ENCODE measurements at regions not wholly inside any gene's neighbourhood (a gene's known extent, or its start where the extent isn't known, plus 50 kb on each side); places are given as distances from the start of the nearest gene placed in this dataset.

DNA sequence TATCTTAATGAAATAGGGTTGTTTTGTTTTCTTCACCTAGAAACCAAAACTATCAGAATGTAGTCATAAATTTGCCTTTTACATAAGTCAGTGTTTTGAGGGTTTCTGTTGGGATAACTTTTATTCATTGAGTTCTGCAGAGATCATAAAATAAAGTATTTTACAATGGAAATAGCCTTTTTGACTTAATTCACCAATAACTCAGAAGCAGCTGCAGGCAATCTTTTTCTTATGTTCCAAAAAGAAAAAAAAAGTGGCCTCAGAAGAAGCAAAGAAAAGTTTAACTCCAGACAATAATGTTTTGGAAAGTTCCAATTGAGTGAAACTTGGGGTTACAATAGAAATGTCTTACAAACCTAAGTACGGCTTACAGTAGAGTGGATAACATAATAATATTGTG, 491.7 kb upstream of the NRP1 start:
- TF ChIP-seq POLR2AphosphoS5 (IDR thresholded peaks at IDR 0.05) (no peak), EP300 (IDR thresholded peaks at IDR 0.05) (no peak)
- TF ChIP-seq, protein P1, sequence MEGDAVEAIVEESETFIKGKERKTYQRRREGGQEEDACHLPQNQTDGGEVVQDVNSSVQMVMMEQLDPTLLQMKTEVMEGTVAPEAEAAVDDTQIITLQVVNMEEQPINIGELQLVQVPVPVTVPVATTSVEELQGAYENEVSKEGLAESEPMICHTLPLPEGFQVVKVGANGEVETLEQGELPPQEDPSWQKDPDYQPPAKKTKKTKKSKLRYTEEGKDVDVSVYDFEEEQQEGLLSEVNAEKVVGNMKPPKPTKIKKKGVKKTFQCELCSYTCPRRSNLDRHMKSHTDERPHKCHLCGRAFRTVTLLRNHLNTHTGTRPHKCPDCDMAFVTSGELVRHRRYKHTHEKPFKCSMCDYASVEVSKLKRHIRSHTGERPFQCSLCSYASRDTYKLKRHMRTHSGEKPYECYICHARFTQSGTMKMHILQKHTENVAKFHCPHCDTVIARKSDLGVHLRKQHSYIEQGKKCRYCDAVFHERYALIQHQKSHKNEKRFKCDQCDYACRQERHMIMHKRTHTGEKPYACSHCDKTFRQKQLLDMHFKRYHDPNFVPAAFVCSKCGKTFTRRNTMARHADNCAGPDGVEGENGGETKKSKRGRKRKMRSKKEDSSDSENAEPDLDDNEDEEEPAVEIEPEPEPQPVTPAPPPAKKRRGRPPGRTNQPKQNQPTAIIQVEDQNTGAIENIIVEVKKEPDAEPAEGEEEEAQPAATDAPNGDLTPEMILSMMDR (IDR thresholded peaks at IDR 0.05) = no peak
- Histone ChIP-seq H3K36me3 (no peaks in the 10 kb centered on the region), H3K27me3 (no peaks in the 10 kb centered on the region), H3K4me3 (no peak overlapping the region), H3K9me3 (no peaks in the 10 kb centered on the region), H3K4me1 (no peaks in the 10 kb centered on the region), H3K27ac (no peak overlapping the region)
- 75 to 90% methylated on average over 1 of the region's 1 CpG for WGBS, 2 donors (ENCODE audit: low coverage in 1 of 2)
- no peak for ATAC-seq

DNA sequence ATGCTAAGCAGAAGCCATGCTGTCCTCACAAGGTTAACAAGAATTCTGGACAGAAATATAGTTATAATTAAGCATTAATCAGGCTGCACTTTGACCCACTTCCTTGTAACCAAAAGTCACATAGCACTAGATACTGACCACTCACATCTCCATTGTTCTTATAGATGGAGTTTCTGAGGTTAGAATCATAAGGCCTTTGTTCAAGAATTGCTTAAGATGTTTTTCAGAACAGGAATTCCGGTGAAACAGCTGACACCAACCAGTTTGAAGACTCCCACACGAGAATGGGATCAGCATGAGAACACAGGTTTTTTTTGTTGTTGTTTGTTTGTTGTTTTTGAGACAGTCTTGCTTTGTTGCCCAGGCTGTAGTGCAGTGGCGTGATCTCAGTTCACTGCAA, 488.3 kb upstream of the NRP1 start:
- WGBS, 2 donors (ENCODE audit: low coverage in 1 of 2) = 86 to 94% methylated on average over 3 of the region's 3 CpGs

DNA sequence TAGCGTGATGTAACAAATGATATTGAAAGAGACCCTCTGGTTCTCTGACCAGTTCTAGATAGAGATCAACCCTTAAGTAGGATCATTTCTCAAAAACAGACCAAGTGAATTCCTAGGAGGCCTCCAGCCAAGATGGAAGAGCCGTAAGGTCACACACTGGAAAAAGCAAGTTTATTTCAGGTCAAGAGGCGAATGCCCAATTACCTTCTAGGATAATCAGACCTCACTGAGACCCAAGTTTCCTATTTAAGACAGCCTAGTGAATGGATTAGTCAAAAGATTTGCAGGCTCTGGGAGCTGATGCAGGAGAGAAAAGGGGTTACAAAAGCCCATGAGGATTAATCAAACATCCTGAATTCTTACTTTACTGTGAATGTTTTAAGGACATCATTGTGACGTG, 486.1 kb upstream of the NRP1 start:
- ATAC-seq = no peak
- no peaks in the 10 kb centered on the region for H3K36me3 ChIP-seq
- 71 to 91% methylated on average over 2 to 4 of the region's 4 CpGs for WGBS, 2 donors (ENCODE audit: low coverage in 1 of 2)
- H3K4me3 ChIP-seq = no peak overlapping the region
- H3K4me1 ChIP-seq = no peaks in the 10 kb centered on the region
- H3K27ac ChIP-seq = no peak overlapping the region
- no peaks in the 10 kb centered on the region for H3K27me3 ChIP-seq
- TF ChIP-seq POLR2AphosphoS5 (IDR thresholded peaks at IDR 0.05) = no peak
- TF ChIP-seq POLR2A (IDR thresholded peaks at IDR 0.05) = no peak
- TF ChIP-seq, protein P1 (IDR thresholded peaks at IDR 0.05) = no peak
- TF ChIP-seq EP300 (IDR thresholded peaks at IDR 0.05) = no peak
- H3K9me3 ChIP-seq = no peaks in the 10 kb centered on the region

More for the DNA sequence above, 488.3 kb upstream of the NRP1 start:
- no peak overlapping the region for H3K27ac ChIP-seq
- H3K36me3 ChIP-seq = no peaks in the 10 kb centered on the region
- no peak overlapping the region for H3K4me3 ChIP-seq
- H3K27me3 ChIP-seq = no peaks in the 10 kb centered on the region
- no peak for ATAC-seq
- TF ChIP-seq EP300 (IDR thresholded peaks at IDR 0.05) = no peak
- TF ChIP-seq POLR2A (IDR thresholded peaks at IDR 0.05) = no peak
- no peak for TF ChIP-seq POLR2AphosphoS5 (IDR thresholded peaks at IDR 0.05)
- TF ChIP-seq, protein P1 (IDR thresholded peaks at IDR 0.05) = no peak
- H3K9me3 ChIP-seq = no peaks in the 10 kb centered on the region
- no peaks in the 10 kb centered on the region for H3K4me1 ChIP-seq

DNA sequence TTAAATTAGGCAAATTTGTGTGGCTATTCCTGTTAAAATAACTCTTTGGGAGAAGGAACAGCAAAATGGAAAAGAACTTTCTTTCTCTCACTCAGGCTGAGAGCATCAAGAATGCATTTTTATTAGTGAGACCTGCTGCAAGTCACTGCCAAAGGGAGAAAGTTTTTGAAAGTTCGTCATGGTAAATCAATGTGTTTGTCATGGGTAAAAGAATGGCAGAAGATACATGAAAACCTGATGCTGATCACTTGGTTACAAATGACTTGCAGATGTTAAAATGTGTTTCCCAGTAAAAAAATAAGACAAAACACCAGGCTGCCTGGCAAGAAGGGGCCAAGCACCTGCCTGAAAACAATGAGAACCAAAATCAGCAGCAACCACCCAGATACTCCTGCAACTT, 484.7 kb upstream of the NRP1 start:
- TF ChIP-seq POLR2A (IDR thresholded peaks at IDR 0.05) (no peak), POLR2AphosphoS5 (IDR thresholded peaks at IDR 0.05) (no peak), EP300 (IDR thresholded peaks at IDR 0.05) (no peak)
- TF ChIP-seq, protein P1 (IDR thresholded peaks at IDR 0.05) = no peak
- Histone ChIP-seq H3K9me3 (no peaks in the 10 kb centered on the region), H3K4me3 (no peak overlapping the region), H3K27me3 (no peaks in the 10 kb centered on the region), H3K4me1 (no peaks in the 10 kb centered on the region), H3K36me3 (no peaks in the 10 kb centered on the region), H3K27ac (no peak overlapping the region)
- ATAC-seq = no peak
- WGBS, 2 donors (ENCODE audit: low coverage in 1 of 2) = 73% methylated on average over 1 of the region's 1 CpG; no CpG with 5 or more reads in 1 of the 2 donors

DNA sequence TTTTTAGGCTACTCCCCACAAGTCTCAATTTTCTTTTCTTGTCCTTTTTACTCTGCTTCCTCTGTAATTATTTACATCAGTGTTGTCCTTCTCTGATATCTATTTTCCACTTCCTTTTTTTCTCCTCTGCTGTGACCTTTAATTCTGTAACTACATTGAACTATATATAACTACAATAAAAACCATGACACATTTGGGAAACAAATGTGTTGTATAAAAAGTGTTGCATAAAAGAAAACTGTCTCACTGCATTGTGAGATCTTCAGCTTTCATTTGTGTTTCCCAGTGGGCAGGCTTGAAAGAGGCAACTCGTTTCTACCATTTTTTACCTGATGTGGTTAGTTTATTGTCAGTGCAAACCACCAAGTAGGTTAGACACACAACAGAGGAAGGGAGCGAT, 483.9 kb upstream of the NRP1 start:
- Histone ChIP-seq H3K4me3 (no peak overlapping the region), H3K36me3 (no peaks in the 10 kb centered on the region), H3K27ac (no peak overlapping the region), H3K27me3 (no peaks in the 10 kb centered on the region), H3K4me1 (no peaks in the 10 kb centered on the region), H3K9me3 (no peaks in the 10 kb centered on the region)
- no peak for ATAC-seq
- 81 to 91% methylated on average over 2 of the region's 2 CpGs for WGBS, 2 donors (ENCODE audit: low coverage in 1 of 2)
- TF ChIP-seq POLR2A (IDR thresholded peaks at IDR 0.05) (no peak), POLR2AphosphoS5 (IDR thresholded peaks at IDR 0.05) (no peak), EP300 (IDR thresholded peaks at IDR 0.05) (no peak)
- TF ChIP-seq, protein P1 (IDR thresholded peaks at IDR 0.05) = no peak
